GM21529 (cell line): ENCODE measurements at regions not wholly inside any gene's neighbourhood (a gene's known extent, or its start where the extent isn't known, plus 50 kb on each side); places are given as distances from the start of the nearest gene placed in this dataset.
A peak's percentile ranks its signal among the peaks of the same experiment; 100 is the strongest.
"Not testable (repeated sequence)": the region's sequence is repeated elsewhere in the genome, so short reads cannot be mapped to it uniquely, and the experiment has no call there.

Experiments
- ATAC-seq: cut with Tn5 transposase; IDR thresholded peaks from one replicate; pipeline ENCODE4 v1.9.1; 2021; ENCODE audit not compliant: unreplicated experiment

- ATAC-seq: not testable (repeated sequence)
Measured at GRCh38 chr3:75434276-75434912, 229.7 kb upstream of the FRG2C start.

GRCh38 chr3:75434913-75435793 is 229.0 kb upstream of the FRG2C start:
- ATAC-seq: peak; percentile 98

- ATAC-seq: not testable (repeated sequence)
Measured at GRCh38 chr3:75435794-75436400, 228.2 kb upstream of the FRG2C start.

GRCh38 chr3:75440986-75441385 is 223.1 kb upstream of the FRG2C start:
- not testable (repeated sequence) for ATAC-seq

GRCh38 chr3:75444634-75445033 is 219.5 kb upstream of the FRG2C start:
- not testable (repeated sequence) for ATAC-seq

GRCh38 chr3:75445234-75445633 is 218.9 kb upstream of the FRG2C start:
- ATAC-seq: not testable (repeated sequence)

- not testable (repeated sequence) for ATAC-seq
Measured at GRCh38 chr3:75446948-75447347, 217.2 kb upstream of the FRG2C start.

- ATAC-seq: not testable (repeated sequence)
Measured at GRCh38 chr3:75453328-75453727, 210.8 kb upstream of the FRG2C start.

GRCh38 chr3:75453839-75454238 is 210.3 kb upstream of the FRG2C start:
- ATAC-seq: not testable (repeated sequence)

GRCh38 chr3:75474530-75474929 is 189.6 kb upstream of the FRG2C start:
- ATAC-seq: not testable (repeated sequence)

- not testable (repeated sequence) for ATAC-seq
Measured at GRCh38 chr3:75496600-75496999, 167.5 kb upstream of the FRG2C start.

- not testable (repeated sequence) for ATAC-seq
Measured at GRCh38 chr3:75500357-75500756, 163.8 kb upstream of the FRG2C start.

- ATAC-seq: not testable (repeated sequence)
Measured at GRCh38 chr3:75502171-75502570, 162.0 kb upstream of the FRG2C start.

- ATAC-seq: not testable (repeated sequence)
Measured at GRCh38 chr3:75502769-75503756, 161.1 kb upstream of the FRG2C start.

- no peak for ATAC-seq
Measured at GRCh38 chr3:75506603-75507002, 157.5 kb upstream of the FRG2C start.

GRCh38 chr3:75507956-75508355 is 156.2 kb upstream of the FRG2C start:
- ATAC-seq: not testable (repeated sequence)

GRCh38 chr3:75527657-75528056 is 136.5 kb upstream of the FRG2C start:
- ATAC-seq: not testable (repeated sequence)

- not testable (repeated sequence) for ATAC-seq
Measured at GRCh38 chr3:75552095-75552494, 112.0 kb upstream of the FRG2C start.

GRCh38 chr3:75564427-75564826 is 99.7 kb upstream of the FRG2C start:
- ATAC-seq: not testable (repeated sequence)

GRCh38 chr3:75572303-75572702 is 91.8 kb upstream of the FRG2C start:
- not testable (repeated sequence) for ATAC-seq
